ENCODE measurements at regions not wholly inside any gene's neighbourhood (a gene's known extent, or its start where the extent isn't known, plus 50 kb on each side); places are given as distances from the start of the nearest gene placed in this dataset.

GRCh38 chr5:75831561-75831960 lies 114.3 kb upstream of the POC5 start:
- TF ChIP-seq REST (IDR thresholded peaks at IDR 0.05; ENCODE audit: low read depth): no peak
- TF ChIP-seq YY1 (IDR thresholded peaks at IDR 0.05; ENCODE audit: low read depth): no peak
- no peak for TF ChIP-seq EP300 (IDR thresholded peaks at IDR 0.05; ENCODE audit: borderline replicate concordance)

Measured in Ishikawa (cell line).